ENCODE measurements at regions not wholly inside any gene's neighbourhood (a gene's known extent, or its start where the extent isn't known, plus 50 kb on each side); places are given as distances from the start of the nearest gene placed in this dataset.

GRCh38 chr12:4969405-4969804, 59.7 kb downstream of the KCNA1 start:
- no peak for DNase-seq

- DNase-seq: no peak
Observed at GRCh38 chr12:4974217-4974616, 64.5 kb downstream of the KCNA1 start.

- DNase-seq: peak; percentile 19
Observed at GRCh38 chr12:4975574-4975973, 65.9 kb downstream of the KCNA1 start.

GRCh38 chr12:4977102-4977501, 66.6 kb upstream of the KCNA5 start:
- no peak for DNase-seq

GRCh38 chr12:4978737-4979136, 64.9 kb upstream of the KCNA5 start:
- peak; percentile 21 for DNase-seq

- no peak for DNase-seq
Observed at GRCh38 chr12:4979737-4980136, 63.9 kb upstream of the KCNA5 start.

GRCh38 chr12:4984344-4984743, 59.3 kb upstream of the KCNA5 start:
- no peak for DNase-seq

GRCh38 chr12:4984971-4985370, 58.7 kb upstream of the KCNA5 start:
- no peak for DNase-seq

- no peak for DNase-seq
Observed at GRCh38 chr12:4985820-4986219, 57.9 kb upstream of the KCNA5 start.

- peak; percentile 33 for DNase-seq
Observed at GRCh38 chr12:4987076-4988046, 56.3 kb upstream of the KCNA5 start.

GRCh38 chr12:4991373-4991772, 52.3 kb upstream of the KCNA5 start:
- no peak for DNase-seq

GRCh38 chr12:4991801-4992200, 51.9 kb upstream of the KCNA5 start:
- DNase-seq: no peak

- peak; percentile 30 for DNase-seq
Observed at GRCh38 chr12:4992871-4993270, 50.8 kb upstream of the KCNA5 start.

Data from fibroblast of skin of right biceps (primary cell).